ENCODE measurements at regions not wholly inside any gene's neighbourhood (a gene's known extent, or its start where the extent isn't known, plus 50 kb on each side); places are given as distances from the start of the nearest gene placed in this dataset.
A peak's percentile ranks its signal among the peaks of the same experiment; 100 is the strongest.

- TF ChIP-seq POLR2A (IDR thresholded peaks at IDR 0.05) (no peak), CTCF (IDR thresholded peaks at IDR 0.05) (no peak), POLR2AphosphoS5 (IDR thresholded peaks at IDR 0.05) (peak in 2 of 3 donors; percentile 23 to 52)
These were observed 94.7 kb upstream of the PDZRN3 start for GRCh38 chr3:73719413-73719851.

Data from stomach (tissue), 4 donors.